GM23338 (cell line): ENCODE measurements at regions not wholly inside any gene's neighbourhood (a gene's known extent, or its start where the extent isn't known, plus 50 kb on each side); places are given as distances from the start of the nearest gene placed in this dataset.

Experiments used
- EZH2 ChIP-seq: fragments of 200-600 bp; sonication (generic); IDR thresholded peaks from one replicate; pipeline ENCODE4 v1.8.0; 2017; ENCODE audit warnings: antibody characterized with exemption, mild to moderate bottlenecking, low read depth; ENCODE audit not compliant: unreplicated experiment
- TF ChIP-seq, protein P1 (sequence below), 2 experiments: fragments of 200-600 bp in 1 of 2; sonication (generic) in 1 of 2; conservative IDR thresholded peaks; 2 replicates each; pipeline versions ENCODE4 v1.5.1 to v1.6.1; 2016 to 2017; ENCODE audit warnings: antibody characterized with exemption in 2 of 2, low read depth in 2 of 2, mild to moderate bottlenecking in 2 of 2, moderate library complexity in 1 of 2

DNA sequence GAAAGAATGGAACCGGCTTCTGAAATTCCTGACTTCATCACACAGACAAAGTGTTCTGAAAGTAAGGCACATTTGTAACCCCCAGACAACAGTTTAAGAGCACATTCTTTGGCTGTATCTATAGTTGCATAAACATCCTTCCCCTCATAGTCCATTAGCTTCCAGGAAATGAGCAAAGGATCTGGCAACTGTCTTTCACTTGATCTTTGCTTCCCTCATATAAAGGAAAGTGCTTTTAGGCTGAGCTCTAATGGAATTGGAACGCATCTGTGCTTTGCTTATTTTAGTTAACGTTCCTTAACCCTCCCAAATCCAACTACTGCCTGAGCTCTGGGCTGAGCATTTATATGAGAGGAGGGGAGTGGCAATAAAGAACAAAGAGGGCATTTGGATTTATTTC, 76.9 kb upstream of the API5 start:
- TF ChIP-seq, protein P1, sequence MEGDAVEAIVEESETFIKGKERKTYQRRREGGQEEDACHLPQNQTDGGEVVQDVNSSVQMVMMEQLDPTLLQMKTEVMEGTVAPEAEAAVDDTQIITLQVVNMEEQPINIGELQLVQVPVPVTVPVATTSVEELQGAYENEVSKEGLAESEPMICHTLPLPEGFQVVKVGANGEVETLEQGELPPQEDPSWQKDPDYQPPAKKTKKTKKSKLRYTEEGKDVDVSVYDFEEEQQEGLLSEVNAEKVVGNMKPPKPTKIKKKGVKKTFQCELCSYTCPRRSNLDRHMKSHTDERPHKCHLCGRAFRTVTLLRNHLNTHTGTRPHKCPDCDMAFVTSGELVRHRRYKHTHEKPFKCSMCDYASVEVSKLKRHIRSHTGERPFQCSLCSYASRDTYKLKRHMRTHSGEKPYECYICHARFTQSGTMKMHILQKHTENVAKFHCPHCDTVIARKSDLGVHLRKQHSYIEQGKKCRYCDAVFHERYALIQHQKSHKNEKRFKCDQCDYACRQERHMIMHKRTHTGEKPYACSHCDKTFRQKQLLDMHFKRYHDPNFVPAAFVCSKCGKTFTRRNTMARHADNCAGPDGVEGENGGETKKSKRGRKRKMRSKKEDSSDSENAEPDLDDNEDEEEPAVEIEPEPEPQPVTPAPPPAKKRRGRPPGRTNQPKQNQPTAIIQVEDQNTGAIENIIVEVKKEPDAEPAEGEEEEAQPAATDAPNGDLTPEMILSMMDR (conservative IDR thresholded peaks at IDR 0.05; ENCODE audit: low read depth in 2 of 2), result no peak
- TF ChIP-seq EZH2, result no peak
